A673 (cell line): ENCODE measurements at regions not wholly inside any gene's neighbourhood (a gene's known extent, or its start where the extent isn't known, plus 50 kb on each side); places are given as distances from the start of the nearest gene placed in this dataset.

Experiments used
- BruUV-seq: library from RNA; stranded (reverse); fragments of 400-500 nt; replicated peaks from 2 replicates; lab custom pipeline; 2021; lab: Mats Ljungman, UMichigan
- CTCF ChIA-PET: fragments of 300-600 bp; sonication (Branson Sonifier 250); formaldehyde crosslinking; loops from one replicate; lab custom pipeline; 2022; ENCODE audit warnings: antibody characterized with exemption; lab: Charles Lee
- POLR2A ChIA-PET: fragments of 300-600 bp; sonication (Branson Sonifier 250); formaldehyde crosslinking; loops from one replicate; lab custom pipeline; 2022; ENCODE audit warnings: antibody characterized with exemption; ENCODE audit not compliant: low non-redundant PET; lab: Charles Lee
- DNase-seq: peaks from one replicate; pipeline ENCODE4 v3.0.0-alpha.2; 2015; ENCODE audit warnings: low spot score
- H3K27ac ChIP-seq: fragments of 200-600 bp; sonication (generic); 2 replicates; pipeline ENCODE4 v1.5.1; 2016; ENCODE audit warnings: mixed run types, low read depth, mild to moderate bottlenecking, mixed read lengths, antibody characterized with exemption, low read length; ENCODE audit not compliant: poor library complexity, severe bottlenecking
- H3K27me3 ChIP-seq: fragments of 200-600 bp; sonication (generic); replicated peaks from 2 replicates; pipeline ENCODE4 v1.6.1; 2017; ENCODE audit warnings: mixed run types, low read depth, mild to moderate bottlenecking, mixed read lengths, antibody characterized with exemption, low read length; ENCODE audit not compliant: insufficient read depth, poor library complexity
- H3K36me3 ChIP-seq: fragments of 200-600 bp; sonication (generic); 2 replicates; pipeline ENCODE4 v1.6.1; 2016; ENCODE audit warnings: mixed run types, mild to moderate bottlenecking, mixed read lengths, antibody characterized with exemption, low read length; ENCODE audit not compliant: insufficient read depth, poor library complexity, severe bottlenecking
- H3K4me1 ChIP-seq: fragments of 200-600 bp; sonication (generic); 2 replicates; pipeline ENCODE4 v1.6.1; 2017; ENCODE audit warnings: mixed run types, mild to moderate bottlenecking, mixed read lengths, antibody characterized with exemption, low read length; ENCODE audit not compliant: insufficient read depth, poor library complexity, severe bottlenecking
- H3K4me3 ChIP-seq: fragments of 200-600 bp; sonication (generic); 2 replicates; pipeline ENCODE4 v1.5.1; 2016; ENCODE audit warnings: low read depth, mixed run types, mild to moderate bottlenecking, mixed read lengths, low read length; ENCODE audit not compliant: poor library complexity, severe bottlenecking
- H3K9me3 ChIP-seq: fragments of 200-600 bp; sonication (generic); 2 replicates; pipeline ENCODE4 v1.6.1; 2016; ENCODE audit warnings: mixed run types, low read depth, mild to moderate bottlenecking, mixed read lengths, antibody characterized with exemption, low read length; ENCODE audit not compliant: poor library complexity, severe bottlenecking
- CTCF ChIP-seq: fragments of 300-800, 200-600 bp; sonication (generic); conservative IDR thresholded peaks from 2 replicates; pipeline ENCODE4 v1.5.1; 2017; ENCODE audit warnings: low read depth, mild to moderate bottlenecking, antibody characterized with exemption, low read length, moderate library complexity, mixed read lengths
- EZH2 ChIP-seq: fragments of 200-600 bp; sonication (generic); IDR thresholded peaks from 2 replicates; pipeline ENCODE4 v1.6.1; 2017; ENCODE audit warnings: borderline replicate concordance, low read depth, mild to moderate bottlenecking, mixed read lengths, antibody characterized with exemption, low read length; ENCODE audit not compliant: poor library complexity, severe bottlenecking
- intact Hi-C: fragments of 100-400 bp; cut with micrococcal nuclease; formaldehyde crosslinking; loops from one replicate; pipeline ENCODE4 v1.10.0; 2022; ENCODE audit not compliant: unreplicated experiment

- intact Hi-C loops: no loop called here
- BruUV-seq: no TSS peak
- Histone ChIP-seq H3K27ac (no peak overlapping the region), H3K4me3 (no peak overlapping the region), H3K4me1 (no peaks in the 10 kb centered on the region), H3K9me3 (no peaks in the 10 kb centered on the region), H3K27me3 (no peaks in the 10 kb centered on the region), H3K36me3 (no peaks in the 10 kb centered on the region)
- DNase-seq: no peak
- ChIA-PET POLR2A (no interaction called here), CTCF (no interaction called here)
- TF ChIP-seq EZH2 (no peak), CTCF (no peak)
These were observed 287.2 kb upstream of the GHITM start for GRCh38 chr10:83852146-83852545.

- H3K9me3 ChIP-seq: no peaks in the 10 kb centered on the region
- H3K36me3 ChIP-seq: no peaks in the 10 kb centered on the region
- intact Hi-C loops: no loop called here
- no peak overlapping the region for H3K4me3 ChIP-seq
- DNase-seq: no peak
- CTCF ChIA-PET: no interaction called here
- TF ChIP-seq CTCF: no peak
- TF ChIP-seq EZH2: no peak
- BruUV-seq: no TSS peak
- no peak overlapping the region for H3K27ac ChIP-seq
- no peaks in the 10 kb centered on the region for H3K27me3 ChIP-seq
- H3K4me1 ChIP-seq: no peaks in the 10 kb centered on the region
- POLR2A ChIA-PET: no interaction called here
These were observed 276.6 kb upstream of the GHITM start for GRCh38 chr10:83862723-83863122.

- no peak for DNase-seq
- Histone ChIP-seq H3K4me1 (no peaks in the 10 kb centered on the region), H3K27ac (no peak overlapping the region), H3K4me3 (no peak overlapping the region), H3K9me3 (no peaks in the 10 kb centered on the region), H3K27me3 (no peaks in the 10 kb centered on the region), H3K36me3 (no peaks in the 10 kb centered on the region)
- TF ChIP-seq EZH2 (no peak), CTCF (no peak)
- CTCF ChIA-PET: no interaction called here
- POLR2A ChIA-PET: no interaction called here
- BruUV-seq: no TSS peak
- intact Hi-C loops: no loop called here
These were observed 275.9 kb upstream of the GHITM start for GRCh38 chr10:83863283-83863966.
